Midbrain (tissue), 1 donor: ENCODE measurements at regions not wholly inside any gene's neighbourhood (a gene's known extent, or its start where the extent isn't known, plus 50 kb on each side); places are given as distances from the start of the nearest gene placed in this dataset.

ENCODE experiments used
- DNase-seq: peaks from one replicate; lab custom pipeline; 2025; lab: John Stamatoyannopoulos, UW

GRCh38 chr6:56005426-56005825 is 130.0 kb upstream of the BMP5 start:
- no peak for DNase-seq

DNA sequence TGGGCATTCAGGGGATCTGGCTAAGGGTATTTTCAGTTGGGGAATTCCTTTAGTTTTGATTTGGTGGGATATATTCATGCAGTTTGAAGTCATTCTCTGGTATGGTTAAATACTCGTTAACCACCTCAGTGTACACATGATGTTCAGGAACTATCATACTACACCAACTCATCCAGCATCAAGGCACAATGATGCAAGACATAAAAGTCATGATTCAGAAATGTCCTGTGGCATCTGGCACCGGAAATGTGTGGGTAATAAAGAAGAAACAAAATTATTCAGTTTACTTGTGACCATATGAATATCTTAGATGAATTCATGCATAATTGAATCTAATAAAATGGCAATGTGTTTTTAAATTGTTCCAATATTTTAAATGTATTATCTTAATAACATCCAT is 129.0 kb upstream of the BMP5 start:
- DNase-seq: no peak

GRCh38 chr6:56003616-56004015 is 128.2 kb upstream of the BMP5 start:
- no peak for DNase-seq

DNA sequence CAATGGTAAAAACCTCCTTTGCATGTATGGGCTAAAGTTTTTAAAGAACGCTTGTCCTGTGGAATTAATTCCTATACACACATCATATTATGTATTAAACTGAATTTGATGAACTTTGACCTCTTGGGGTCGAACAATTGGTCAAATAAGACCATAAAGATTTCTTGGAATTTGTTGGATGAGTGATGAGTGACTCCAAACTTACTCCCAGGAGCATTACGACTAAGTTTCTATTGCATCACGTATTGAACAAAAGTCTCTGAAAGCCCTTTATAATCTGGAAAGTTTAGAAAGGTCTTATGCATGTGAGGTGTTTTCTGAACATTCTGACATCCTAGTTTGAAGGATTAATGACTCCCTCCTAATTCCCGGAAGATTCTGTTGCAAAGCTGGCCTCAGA is 126.9 kb upstream of the BMP5 start:
- no peak for DNase-seq

DNA sequence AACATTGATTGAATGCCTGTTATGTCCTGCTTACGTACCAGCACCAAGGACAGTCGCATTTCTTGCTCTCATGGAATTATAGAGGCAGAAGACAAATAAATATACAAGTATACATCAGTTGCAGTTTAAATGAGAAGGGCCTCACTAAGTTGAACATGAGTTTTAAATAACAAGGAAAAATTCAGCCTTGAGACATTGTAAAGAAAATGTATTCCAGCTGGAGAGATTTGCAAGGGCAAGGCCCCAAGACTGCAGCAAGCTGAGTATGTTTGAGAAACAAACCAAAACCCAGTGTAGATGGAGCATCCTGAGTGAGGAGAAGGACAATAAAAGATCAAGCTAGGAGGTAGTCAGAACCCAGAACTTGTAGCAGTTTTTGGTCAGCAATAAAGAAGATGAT is 123.2 kb upstream of the BMP5 start:
- DNase-seq: no peak

- no peak for DNase-seq
Measured at GRCh38 chr6:55997223-55997874, 122.0 kb upstream of the BMP5 start.

DNA sequence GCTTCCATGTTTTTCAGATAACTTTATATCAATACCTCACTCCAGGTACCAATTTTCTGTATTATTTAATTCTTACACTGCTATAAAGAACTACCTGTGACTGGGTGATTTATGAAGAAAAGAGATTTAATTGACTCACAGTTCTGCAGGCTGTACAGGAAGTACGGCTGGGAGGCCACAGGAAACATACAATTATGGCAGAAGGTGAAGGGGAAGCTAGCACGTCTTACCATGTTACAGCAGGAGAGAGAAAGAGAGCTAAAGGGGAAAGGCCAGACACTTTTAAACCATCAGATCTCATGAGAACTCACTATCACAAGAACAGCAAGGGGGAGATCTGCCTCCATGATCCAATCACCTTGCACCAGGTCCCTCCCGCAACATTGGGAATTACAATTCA is 119.1 kb upstream of the BMP5 start:
- no peak for DNase-seq

DNA sequence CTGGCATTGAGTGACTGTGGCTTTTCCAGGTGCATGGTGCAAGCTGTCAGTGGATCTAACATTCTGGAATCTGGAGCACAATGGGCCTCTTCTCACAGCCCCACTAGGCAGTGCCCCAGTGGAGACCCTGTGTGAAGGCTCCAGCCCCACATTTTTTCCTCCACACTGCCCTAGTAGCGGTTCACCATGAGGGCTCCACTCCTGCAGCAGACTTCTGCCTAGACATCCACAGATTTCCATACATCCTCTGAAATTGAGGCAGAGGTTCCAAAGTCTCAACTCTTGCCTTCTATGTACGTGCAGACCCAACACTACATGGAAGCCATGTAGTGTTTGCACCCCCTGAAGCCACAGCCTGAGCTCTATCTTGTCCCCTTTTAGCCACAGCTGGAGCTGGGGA is 118.0 kb upstream of the BMP5 start:
- no peak for DNase-seq

GRCh38 chr6:55992546-55992945 is 117.2 kb upstream of the BMP5 start:
- DNase-seq: no peak

- no peak for DNase-seq
Measured at GRCh38 chr6:55985309-55985708, 109.9 kb upstream of the BMP5 start.

DNA sequence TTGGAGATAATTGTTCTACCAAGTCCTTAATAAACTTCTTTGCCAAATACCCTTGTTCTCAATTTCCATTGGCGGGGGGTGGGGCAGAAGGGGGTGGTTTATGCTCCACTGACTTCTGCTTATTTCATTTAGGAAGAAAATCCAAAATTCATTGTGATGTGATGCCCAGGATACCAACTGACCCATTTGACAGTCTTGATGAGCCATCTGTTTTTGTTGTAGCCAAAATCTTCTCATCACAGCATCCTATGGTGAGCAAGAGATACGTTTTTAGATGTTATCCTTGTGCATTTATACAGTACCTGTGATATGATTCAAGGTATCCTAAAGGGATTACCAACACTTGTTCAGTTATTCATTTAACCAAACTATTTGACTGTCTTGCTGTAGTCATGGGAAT is 108.5 kb upstream of the BMP5 start:
- no peak for DNase-seq

DNA sequence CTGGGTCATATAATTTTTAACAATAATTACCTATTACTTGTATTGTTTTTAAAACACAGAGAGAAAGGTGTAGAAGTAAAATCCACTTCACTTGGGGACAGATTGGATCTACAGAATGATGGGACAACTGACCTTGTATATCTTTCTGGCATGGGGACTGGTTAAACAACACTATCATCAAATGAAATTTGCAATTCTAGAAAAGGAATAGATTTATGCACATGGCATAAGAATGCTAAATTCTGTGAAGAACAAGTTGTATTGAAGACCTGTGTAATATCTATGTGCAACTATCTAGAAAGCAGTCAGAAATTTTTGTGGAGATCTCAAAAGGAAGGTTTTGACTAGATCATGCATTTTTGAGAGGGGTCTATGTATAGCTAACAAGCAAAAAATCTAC is 106.3 kb upstream of the BMP5 start:
- no peak for DNase-seq

- DNase-seq: peak; percentile 45
Measured at GRCh38 chr6:55980627-55981211, 105.3 kb upstream of the BMP5 start.

DNA sequence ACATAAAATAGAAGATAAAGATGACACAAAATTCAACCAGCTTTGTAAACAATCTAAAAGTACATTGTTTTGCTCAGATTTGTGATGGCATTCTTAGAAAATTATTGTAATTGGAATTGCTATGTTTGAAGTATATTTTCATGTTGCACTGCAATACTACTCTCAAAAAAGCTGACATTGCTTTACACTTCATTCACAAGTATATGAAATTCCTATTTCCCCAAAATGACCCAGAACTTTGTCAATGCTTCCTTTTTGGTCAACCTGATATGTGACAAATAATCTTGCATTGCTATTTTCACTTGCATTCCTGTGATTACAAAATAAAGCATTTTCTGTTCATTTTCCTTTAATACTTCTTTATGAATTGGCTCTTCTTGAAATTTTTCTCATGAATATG is 104.1 kb upstream of the BMP5 start:
- DNase-seq: no peak

DNA sequence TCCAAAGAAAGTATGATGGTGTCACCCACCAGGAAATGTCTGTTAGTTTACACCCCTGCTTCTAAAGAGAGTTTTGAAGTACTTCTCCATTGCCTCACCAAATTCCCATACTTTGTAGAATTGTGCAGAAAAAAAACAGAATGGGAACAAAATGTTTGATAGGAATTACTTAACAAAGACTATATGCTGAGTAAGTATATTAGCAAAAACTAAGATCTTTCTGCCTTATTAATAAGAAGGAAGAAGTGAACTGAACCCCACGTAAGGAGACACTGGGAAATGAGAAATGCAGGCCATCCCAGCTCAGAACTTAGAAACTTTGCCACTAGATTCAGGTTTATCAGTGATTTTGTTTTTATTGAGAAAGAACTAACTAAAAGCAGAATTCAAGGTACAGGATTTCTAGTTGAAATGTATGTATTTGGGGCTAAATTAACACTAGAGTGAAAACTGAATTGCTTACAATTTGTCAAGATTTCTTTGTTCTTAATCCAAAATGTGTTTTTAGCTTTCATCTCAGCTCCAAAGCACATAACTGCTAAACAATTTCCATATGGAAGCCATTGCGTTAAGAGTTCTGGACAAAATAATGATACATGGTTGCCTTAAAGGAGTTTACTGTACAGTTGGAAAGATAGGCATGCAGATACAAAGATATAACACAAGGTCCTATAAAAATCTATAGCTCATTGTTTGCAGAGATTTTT is 102.7 kb upstream of the BMP5 start:
- DNase-seq: no peak

- DNase-seq: no peak
Measured at GRCh38 chr6:55974688-55975087, 99.3 kb upstream of the BMP5 start.

DNA sequence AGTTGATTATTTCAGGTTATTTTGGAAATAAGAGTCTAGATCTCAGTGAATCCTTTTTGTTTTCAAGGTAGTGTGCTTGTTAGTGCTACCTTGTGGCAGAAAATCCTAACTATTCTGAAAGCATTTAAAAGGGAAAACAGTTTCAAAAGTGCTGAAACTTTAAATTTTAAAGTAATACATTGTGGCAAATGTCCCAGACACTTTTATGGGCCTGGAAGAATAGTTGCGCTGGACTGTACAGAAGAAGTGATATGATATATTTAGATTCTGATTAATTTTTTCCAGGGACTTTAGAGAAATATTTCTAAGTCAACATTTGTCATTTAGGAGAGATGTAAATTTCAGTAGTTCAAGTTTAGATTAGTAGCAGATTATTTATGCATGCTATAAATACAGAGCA is 96.7 kb upstream of the BMP5 start:
- DNase-seq: no peak

- no peak for DNase-seq
Measured at GRCh38 chr6:55969526-55969925, 94.1 kb upstream of the BMP5 start.

DNA sequence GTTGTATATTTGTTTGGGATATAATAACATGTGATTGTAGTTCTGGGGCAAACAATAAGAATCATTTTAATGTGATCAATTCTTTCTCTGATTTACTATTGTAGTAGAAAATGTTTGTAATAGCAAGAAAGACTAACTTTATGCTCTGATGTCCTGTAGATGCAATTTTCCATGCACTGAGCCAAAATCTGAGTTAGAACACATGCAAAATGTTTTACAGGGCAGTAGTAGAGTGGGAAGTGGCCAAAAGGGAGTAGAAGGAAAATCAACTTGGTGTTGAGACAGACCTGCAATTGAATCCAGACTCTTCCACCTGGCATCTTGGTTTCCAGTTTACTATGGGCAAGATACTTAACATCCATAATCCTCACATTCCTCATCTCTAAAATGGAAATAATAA is 93.5 kb upstream of the BMP5 start:
- no peak for DNase-seq

DNA sequence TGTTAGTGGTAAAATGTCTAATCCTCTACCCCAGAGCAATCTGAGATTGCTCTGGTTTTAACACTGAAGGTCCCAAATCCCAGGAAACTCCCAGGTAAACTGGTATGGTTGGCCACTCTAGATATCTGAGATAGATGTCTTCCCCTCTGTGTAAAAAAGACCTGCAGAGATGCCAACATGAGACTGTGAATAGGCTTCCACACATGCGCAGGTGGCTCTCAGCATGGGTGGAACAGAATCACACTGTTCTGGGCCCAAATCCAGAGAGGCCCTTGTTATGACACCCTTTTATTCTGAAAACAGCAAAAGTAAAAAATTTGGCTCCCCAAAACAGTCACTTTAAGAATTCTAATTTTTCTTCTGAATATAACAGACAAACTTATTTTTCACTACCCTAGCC is 88.7 kb upstream of the BMP5 start:
- DNase-seq: no peak

DNA sequence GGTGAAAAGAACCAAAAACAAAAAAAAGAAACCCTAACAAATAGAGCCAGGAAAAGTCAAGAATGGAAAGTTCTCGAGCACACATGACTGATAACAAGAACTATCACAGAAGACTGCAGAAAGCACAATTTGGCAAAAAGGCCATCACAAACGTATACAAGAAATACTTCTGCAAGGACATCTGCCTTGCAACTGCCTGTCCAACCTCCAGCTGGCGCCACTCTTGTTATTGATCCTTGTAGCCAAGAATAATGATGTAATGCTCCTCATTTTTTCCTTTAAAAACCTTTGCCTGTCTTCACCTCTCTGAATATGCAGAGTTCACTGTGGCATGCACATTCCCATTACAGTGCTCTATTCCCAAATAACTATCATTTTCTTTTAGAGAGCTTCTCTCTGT is 87.9 kb upstream of the BMP5 start:
- no peak for DNase-seq

DNA sequence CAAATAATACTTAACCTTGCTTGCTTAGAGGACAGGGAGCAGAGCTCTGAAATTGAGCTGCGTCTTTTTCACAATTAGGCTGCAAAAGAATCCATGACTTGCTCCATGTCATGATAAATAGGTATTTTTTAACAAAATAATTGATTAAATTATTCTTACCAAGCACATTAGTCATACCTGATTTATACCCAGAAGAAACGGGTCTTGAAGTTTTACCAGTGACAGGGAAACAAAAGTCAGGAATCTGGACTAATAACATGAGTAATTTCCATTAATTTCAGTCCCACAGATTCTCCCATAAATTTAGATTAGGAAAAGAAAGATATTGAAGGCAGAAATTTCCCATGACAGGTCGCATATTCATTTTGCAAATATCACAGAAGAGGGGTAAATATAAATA is 85.0 kb upstream of the BMP5 start:
- no peak for DNase-seq

DNA sequence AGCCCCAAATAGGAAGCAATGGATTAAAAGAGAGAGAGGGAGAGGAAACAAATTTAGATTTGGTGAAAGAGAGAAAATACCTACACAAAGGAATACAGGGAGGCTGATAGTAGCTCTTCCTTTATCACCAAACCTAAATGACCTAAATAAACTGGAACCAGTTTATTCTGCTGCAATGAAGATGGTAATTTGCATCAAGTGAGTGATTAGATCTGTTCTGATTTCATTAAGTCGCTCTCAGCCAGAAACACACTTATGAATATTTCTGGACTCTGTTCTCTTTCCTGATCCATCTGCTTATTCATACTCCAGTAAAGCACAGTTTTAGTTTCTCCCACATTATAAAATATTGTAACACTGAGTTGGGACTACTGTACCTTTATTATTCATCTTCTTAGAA is 83.4 kb upstream of the BMP5 start:
- no peak for DNase-seq

GRCh38 chr6:55957961-55958422 is 82.6 kb upstream of the BMP5 start:
- no peak for DNase-seq
